Bronchial epithelial cell (primary cell): ENCODE measurements at regions not wholly inside any gene's neighbourhood (a gene's known extent, or its start where the extent isn't known, plus 50 kb on each side); places are given as distances from the start of the nearest gene placed in this dataset.

ENCODE experiments used
- DNase-seq: peaks from one replicate; pipeline ENCODE4 v3.0.0-alpha.2; 2010; ENCODE audit warnings: low read depth
- FAIRE-seq: peaks from 2 replicates; lab custom pipeline; 2011; peaks lifted over from hg19 to GRCh38; lab: Jason Lieb, UNC
- H3K27me3 ChIP-seq: 2 replicates; pipeline ENCODE4 v1.5.1; 2011; ENCODE audit warnings: low read length; ENCODE audit not compliant: control insufficient read depth, insufficient read depth
- H3K36me3 ChIP-seq: 2 replicates; pipeline ENCODE4 v1.5.1; 2011; ENCODE audit warnings: low read length; ENCODE audit not compliant: control insufficient read depth, insufficient read depth
- H3K4me3 ChIP-seq: 2 replicates; pipeline ENCODE4 v1.5.1; 2011; ENCODE audit warnings: mild to moderate bottlenecking, low read depth, low read length, control low read depth
- CTCF ChIP-seq: IDR thresholded peaks from 2 replicates; pipeline ENCODE4 v1.5.1; 2011; ENCODE audit warnings: mild to moderate bottlenecking, moderate library complexity, low read length, control low read depth, inconsistent platforms; ENCODE audit not compliant: insufficient read depth, severe bottlenecking

GRCh38 chr10:57303566-57303965 is 942.5 kb upstream of the ZWINT start:
- TF ChIP-seq CTCF, result no peak
- H3K4me3 ChIP-seq, result no peak overlapping the region
- no peak for DNase-seq
- FAIRE-seq, result no peak
- no peaks in the 10 kb centered on the region for H3K27me3 ChIP-seq
- no peaks in the 10 kb centered on the region for H3K36me3 ChIP-seq

- Histone ChIP-seq H3K4me3 (no peak overlapping the region), H3K27me3 (no peaks in the 10 kb centered on the region), H3K36me3 (no peaks in the 10 kb centered on the region)
- FAIRE-seq, result no peak
- DNase-seq, result no peak
- TF ChIP-seq CTCF, result no peak
Observed at GRCh38 chr10:57300718-57301117, 939.7 kb upstream of the ZWINT start.

- FAIRE-seq, result no peak
Observed at GRCh38 chr10:57294698-57295097, 933.6 kb upstream of the ZWINT start.

GRCh38 chr10:57288754-57289153 is 927.7 kb upstream of the ZWINT start:
- TF ChIP-seq CTCF, result no peak
- no peak for FAIRE-seq

More at GRCh38 chr10:57294698-57295097, 933.6 kb upstream of the ZWINT start:
- TF ChIP-seq CTCF, result no peak
- no peaks in the 10 kb centered on the region for H3K36me3 ChIP-seq
- DNase-seq, result no peak
- no peaks in the 10 kb centered on the region for H3K27me3 ChIP-seq
- H3K4me3 ChIP-seq, result no peak overlapping the region

GRCh38 chr10:57262892-57263291 is 901.8 kb upstream of the ZWINT start:
- DNase-seq (no peak), FAIRE-seq (no peak)
- no peaks in the 10 kb centered on the region for H3K36me3 ChIP-seq
- H3K27me3 ChIP-seq, result no peaks in the 10 kb centered on the region
- TF ChIP-seq CTCF, result no peak
- no peak overlapping the region for H3K4me3 ChIP-seq

More at GRCh38 chr10:57288754-57289153, 927.7 kb upstream of the ZWINT start:
- no peaks in the 10 kb centered on the region for H3K27me3 ChIP-seq
- no peaks in the 10 kb centered on the region for H3K36me3 ChIP-seq
- no peak for DNase-seq
- H3K4me3 ChIP-seq, result no peak overlapping the region

GRCh38 chr10:57260175-57260574 is 899.1 kb upstream of the ZWINT start:
- no peak for FAIRE-seq
- DNase-seq, result peak; percentile 14
- Histone ChIP-seq H3K4me3 (no peak overlapping the region), H3K36me3 (no peaks in the 10 kb centered on the region), H3K27me3 (no peaks in the 10 kb centered on the region)
- no peak for TF ChIP-seq CTCF
